ENCODE measurements at regions not wholly inside any gene's neighbourhood (a gene's known extent, or its start where the extent isn't known, plus 50 kb on each side); places are given as distances from the start of the nearest gene placed in this dataset.

DNA sequence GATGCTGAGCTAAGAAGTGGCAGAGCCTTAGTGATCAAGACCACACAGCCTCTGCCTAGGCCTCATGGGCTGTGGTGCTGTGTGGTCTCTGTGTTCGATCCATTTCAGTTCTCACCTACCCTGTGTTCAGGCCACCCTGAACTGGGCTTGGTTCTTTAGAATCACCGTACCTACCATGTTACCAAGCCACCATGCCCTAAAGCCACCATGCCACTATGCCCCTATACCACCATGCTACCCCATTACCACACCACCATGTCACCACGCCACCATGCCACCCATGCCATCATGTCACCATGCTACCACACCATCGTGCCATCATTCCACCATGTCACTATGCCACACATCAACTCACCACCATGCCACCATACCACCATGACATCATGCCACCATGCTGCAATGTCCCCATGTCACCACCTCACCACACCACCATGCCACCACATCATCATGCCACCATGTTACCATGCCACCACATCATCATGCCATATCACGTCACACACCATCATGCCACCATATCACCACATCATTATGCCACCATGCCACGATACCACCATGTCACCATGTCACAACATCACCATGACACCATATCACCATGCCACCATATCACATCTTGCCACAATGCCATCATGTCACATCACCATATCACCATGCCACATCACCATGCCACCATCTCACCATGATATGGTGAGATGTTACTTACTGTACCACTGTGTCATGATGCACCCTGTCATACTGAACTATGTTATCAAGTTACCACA is 191.0 kb upstream of the ARL4C start:
- TF ChIP-seq, protein P1, sequence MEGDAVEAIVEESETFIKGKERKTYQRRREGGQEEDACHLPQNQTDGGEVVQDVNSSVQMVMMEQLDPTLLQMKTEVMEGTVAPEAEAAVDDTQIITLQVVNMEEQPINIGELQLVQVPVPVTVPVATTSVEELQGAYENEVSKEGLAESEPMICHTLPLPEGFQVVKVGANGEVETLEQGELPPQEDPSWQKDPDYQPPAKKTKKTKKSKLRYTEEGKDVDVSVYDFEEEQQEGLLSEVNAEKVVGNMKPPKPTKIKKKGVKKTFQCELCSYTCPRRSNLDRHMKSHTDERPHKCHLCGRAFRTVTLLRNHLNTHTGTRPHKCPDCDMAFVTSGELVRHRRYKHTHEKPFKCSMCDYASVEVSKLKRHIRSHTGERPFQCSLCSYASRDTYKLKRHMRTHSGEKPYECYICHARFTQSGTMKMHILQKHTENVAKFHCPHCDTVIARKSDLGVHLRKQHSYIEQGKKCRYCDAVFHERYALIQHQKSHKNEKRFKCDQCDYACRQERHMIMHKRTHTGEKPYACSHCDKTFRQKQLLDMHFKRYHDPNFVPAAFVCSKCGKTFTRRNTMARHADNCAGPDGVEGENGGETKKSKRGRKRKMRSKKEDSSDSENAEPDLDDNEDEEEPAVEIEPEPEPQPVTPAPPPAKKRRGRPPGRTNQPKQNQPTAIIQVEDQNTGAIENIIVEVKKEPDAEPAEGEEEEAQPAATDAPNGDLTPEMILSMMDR (conservative IDR thresholded peaks at IDR 0.05; ENCODE audit: low read length): no peak
- TF ChIP-seq EZH2phosphoT487 (IDR thresholded peaks at IDR 0.05; ENCODE audit: borderline replicate concordance): no peak

All from Loucy (cell line).